T-helper 1 cell treated with Interleukin-12 subunit alpha and Interleukin-12 subunit beta and Interleukin-4 antibody, amounts not matched to agents 30 μg/mL and 1 μg/mL, for 36 hours (primary cell): ENCODE measurements at regions not wholly inside any gene's neighbourhood (a gene's known extent, or its start where the extent isn't known, plus 50 kb on each side); places are given as distances from the start of the nearest gene placed in this dataset.
"Not testable (repeated sequence)": the region's sequence is repeated elsewhere in the genome, so short reads cannot be mapped to it uniquely, and the experiment has no call there.

Experiments used
- H3K27ac Mint-ChIP-seq: one replicate; pipeline ENCODE4 v1.8.0; 2021; ENCODE audit warnings: mild to moderate bottlenecking, mixed read lengths
- H3K27me3 Mint-ChIP-seq: one replicate; pipeline ENCODE4 v1.8.0; 2021; ENCODE audit warnings: low read depth, mixed read lengths
- H3K36me3 Mint-ChIP-seq: one replicate; pipeline ENCODE4 v1.8.0; 2021; ENCODE audit warnings: low read depth, mixed read lengths
- H3K4me1 Mint-ChIP-seq: one replicate; pipeline ENCODE4 v1.8.0; 2021; ENCODE audit warnings: low read depth, mixed read lengths
- H3K4me3 Mint-ChIP-seq: one replicate; pipeline ENCODE4 v1.8.0; 2021; ENCODE audit warnings: mild to moderate bottlenecking, moderate library complexity, mixed read lengths
- H3K9me3 Mint-ChIP-seq: one replicate; pipeline ENCODE4 v1.8.0; 2021; ENCODE audit warnings: mixed read lengths

DNA sequence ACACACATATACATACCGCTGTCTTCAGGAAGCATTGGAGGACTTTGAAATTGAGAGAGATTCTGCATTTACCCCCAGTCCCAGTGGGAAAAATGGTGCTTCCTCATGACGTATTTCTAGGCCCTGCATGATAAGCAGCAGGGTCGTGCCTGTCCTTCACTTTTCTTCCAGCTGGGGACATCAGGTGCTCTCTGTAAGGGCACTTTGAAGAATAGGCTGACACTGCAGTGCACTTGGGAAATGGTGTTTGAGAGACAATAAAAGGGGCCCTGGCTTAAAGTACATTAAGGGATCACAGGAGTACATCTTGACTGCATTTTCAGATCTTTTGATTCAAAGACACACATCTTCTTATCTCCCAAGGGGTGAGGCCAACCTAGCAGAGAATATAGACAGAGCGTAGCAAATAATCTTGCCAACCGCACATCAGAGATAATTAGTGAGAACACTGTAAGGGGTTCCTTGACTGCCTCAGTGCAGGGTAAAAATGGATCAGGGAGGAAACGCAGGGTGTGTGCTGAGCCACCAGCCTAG is 437.9 kb downstream of the CSNK1G3 start:
- Mint-ChIP-seq H3K4me3 (no peak overlapping the region), H3K27me3 (no peaks in the 10 kb centered on the region), H3K27ac (no peak overlapping the region), H3K4me1 (no peaks in the 10 kb centered on the region), H3K9me3 (peaks cover 10% of the 10 kb centered on the region), H3K36me3 (no peaks in the 10 kb centered on the region)

DNA sequence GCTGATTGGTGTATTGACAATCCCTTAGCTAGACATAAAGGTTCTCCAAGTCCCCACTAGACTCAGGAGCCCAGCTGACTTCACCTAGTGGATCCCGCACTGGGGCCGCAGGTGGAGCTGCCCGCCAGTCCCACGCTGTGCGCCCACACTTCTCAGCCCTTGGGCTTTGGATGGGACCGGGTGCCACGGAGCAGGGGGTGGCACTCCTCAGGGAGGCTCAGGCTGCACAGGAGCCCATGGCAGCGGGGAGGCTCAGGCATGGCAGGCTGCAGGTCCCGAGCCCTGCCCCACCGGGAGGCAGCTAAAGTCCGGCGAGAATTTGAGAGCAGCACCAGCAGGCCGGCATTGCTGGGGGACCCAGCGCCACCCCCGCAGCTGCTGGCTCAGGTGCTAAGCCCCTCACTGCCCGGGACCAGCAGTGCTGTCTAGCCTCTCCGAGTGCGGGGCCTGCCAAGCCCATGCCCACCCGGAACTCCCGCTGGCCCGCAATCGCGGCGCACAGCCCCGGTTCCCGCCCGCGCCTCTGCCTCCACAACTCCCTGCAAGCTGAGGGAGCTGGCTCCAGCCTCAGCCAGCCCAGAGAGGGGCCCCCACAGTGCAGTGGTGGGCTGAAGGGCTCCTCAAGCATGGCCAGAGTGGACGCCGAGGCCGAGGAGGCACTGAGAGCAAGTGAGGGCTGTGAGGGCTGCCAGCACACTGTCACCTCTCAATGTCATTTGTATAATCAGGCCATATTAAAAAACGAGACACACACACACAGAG is 437.2 kb downstream of the CSNK1G3 start:
- H3K4me3 Mint-ChIP-seq: no peak overlapping the region
- H3K9me3 Mint-ChIP-seq: peaks cover 10% of the 10 kb centered on the region
- no peaks in the 10 kb centered on the region for H3K4me1 Mint-ChIP-seq
- H3K27ac Mint-ChIP-seq: no peak overlapping the region
- no peaks in the 10 kb centered on the region for H3K36me3 Mint-ChIP-seq
- no peaks in the 10 kb centered on the region for H3K27me3 Mint-ChIP-seq

DNA sequence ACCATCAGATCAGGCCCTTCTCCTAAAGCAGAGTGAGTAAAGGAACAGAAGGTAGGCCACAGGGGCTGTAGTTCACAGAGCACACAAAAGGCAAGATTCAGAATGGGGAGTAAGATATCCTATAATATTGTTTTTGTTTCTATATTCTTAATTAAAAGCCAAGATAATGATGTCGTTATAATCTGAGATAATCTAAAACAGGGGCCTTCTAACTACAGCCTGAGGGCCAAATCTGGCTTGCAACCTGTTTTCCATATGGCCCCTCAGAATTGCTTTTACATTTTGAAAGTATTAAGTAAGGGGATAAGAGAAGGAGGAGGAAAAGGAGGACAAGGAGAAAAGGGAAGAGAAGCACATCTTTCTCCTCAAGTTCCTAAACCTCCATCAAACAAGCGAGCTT is 435.8 kb downstream of the CSNK1G3 start:
- Mint-ChIP-seq H3K4me3 (no peak overlapping the region), H3K27me3 (no peaks in the 10 kb centered on the region), H3K27ac (no peak overlapping the region), H3K36me3 (no peaks in the 10 kb centered on the region), H3K9me3 (peaks cover 11% of the 10 kb centered on the region), H3K4me1 (no peaks in the 10 kb centered on the region)

DNA sequence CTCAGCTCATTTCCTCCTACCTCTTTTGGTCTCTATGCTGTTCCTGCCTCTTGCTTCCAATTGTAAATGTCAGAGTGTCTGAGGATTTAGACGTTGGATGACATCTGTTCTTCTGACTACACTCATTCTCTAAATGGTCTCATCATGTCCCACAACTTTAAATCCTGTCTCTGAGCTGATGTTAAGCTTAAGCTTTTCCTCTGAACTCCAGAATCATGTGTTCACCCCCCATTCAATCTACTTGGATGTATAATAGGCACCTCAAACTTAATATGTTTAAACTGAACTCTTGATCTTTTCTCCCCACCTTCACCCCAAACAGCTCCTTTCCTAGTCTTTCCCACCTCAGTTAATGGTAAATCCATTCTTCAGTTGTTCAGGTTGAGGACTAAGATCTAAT is 433.6 kb downstream of the CSNK1G3 start:
- Mint-ChIP-seq H3K27ac (no peak overlapping the region), H3K4me1 (no peaks in the 10 kb centered on the region), H3K27me3 (no peaks in the 10 kb centered on the region), H3K4me3 (no peak overlapping the region), H3K9me3 (peaks cover 18% of the 10 kb centered on the region), H3K36me3 (no peaks in the 10 kb centered on the region)

DNA sequence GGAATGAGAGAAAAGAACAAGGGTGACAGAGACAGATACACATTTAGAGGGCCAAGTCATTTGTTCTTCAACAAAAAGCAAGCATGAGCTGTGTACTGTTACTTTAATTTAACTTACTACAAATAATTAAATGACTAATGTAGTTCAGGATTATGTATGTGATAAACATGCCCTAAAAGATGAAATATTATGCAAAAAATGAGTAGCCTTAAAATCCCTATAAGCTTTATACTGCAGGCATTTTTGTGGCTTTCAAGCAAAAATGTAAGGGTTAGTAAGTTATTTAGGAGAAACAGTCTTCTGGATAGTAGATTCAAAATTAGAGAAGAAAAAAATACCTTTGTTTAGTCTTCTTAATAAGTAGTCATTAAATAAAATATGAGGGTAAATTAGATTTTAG is 431.2 kb downstream of the CSNK1G3 start:
- H3K9me3 Mint-ChIP-seq: peaks cover 13% of the 10 kb centered on the region
- H3K4me1 Mint-ChIP-seq: no peaks in the 10 kb centered on the region
- no peaks in the 10 kb centered on the region for H3K27me3 Mint-ChIP-seq
- H3K4me3 Mint-ChIP-seq: no peak overlapping the region
- H3K36me3 Mint-ChIP-seq: no peaks in the 10 kb centered on the region
- no peak overlapping the region for H3K27ac Mint-ChIP-seq

DNA sequence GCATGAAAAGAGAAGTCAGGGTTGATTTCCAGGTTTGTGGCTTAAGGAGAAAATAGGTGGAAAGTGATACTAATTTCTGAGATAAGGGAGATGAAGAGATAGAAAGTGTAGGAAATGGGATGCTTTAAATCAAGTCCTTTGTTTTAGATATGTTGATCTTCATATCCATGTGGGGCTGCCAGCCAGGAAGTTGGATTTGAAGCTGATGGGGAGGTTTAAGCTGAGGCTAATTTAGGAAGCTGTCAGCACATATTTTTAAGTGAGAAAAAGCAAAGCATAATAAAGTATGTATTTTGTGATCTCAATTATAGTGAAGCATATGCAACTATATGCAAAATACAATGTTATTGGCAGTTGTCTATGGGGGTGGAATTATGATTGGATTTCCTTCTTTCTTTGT is 428.4 kb downstream of the CSNK1G3 start:
- no peak overlapping the region for H3K4me3 Mint-ChIP-seq
- H3K9me3 Mint-ChIP-seq: peaks cover 26% of the 10 kb centered on the region
- no peaks in the 10 kb centered on the region for H3K36me3 Mint-ChIP-seq
- no peaks in the 10 kb centered on the region for H3K4me1 Mint-ChIP-seq
- H3K27ac Mint-ChIP-seq: no peak overlapping the region
- H3K27me3 Mint-ChIP-seq: no peaks in the 10 kb centered on the region

DNA sequence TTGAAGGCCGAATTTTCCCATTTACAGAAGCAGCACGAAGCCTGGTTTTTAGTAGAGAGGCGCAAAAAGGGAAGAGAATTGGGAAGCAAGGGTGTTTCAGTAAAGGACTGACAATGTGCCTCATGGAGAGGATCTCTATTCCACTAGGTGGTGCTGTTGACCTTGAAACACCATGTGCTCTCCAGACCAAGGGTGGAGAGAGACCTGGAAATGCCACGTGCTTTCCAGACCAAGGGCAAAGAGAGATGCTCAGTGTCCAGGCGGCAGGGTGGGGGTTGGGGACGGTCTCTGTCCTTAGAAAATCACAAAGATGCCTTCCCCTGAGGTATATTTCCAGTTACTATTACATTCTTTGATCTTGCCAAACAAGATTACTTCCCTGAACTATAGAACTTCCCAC is 425.3 kb downstream of the CSNK1G3 start:
- Mint-ChIP-seq H3K27me3 (no peaks in the 10 kb centered on the region), H3K36me3 (no peaks in the 10 kb centered on the region), H3K9me3 (peaks cover 21% of the 10 kb centered on the region)

DNA sequence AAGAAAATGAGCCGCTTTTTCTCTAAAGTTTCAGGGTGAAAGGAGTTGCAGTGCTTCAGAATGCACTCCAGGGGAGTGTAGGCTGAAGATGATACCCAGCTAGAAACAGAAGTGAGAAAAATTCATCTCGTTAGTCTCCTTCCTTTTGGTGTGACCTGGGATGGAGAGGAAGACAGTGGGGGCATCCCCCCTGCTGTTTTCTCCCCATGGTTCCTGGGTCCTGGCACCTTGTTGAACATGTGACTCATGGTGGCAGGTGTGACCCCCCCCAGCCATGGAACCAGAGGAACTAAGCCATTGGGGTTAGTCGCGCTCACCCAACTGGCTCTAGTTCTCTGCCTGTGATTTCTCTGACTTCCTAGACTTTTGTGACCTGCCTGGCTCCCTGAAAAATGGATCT is 424.6 kb downstream of the CSNK1G3 start:
- Mint-ChIP-seq H3K9me3 (peaks cover 21% of the 10 kb centered on the region), H3K4me1 (no peaks in the 10 kb centered on the region), H3K27me3 (no peaks in the 10 kb centered on the region), H3K36me3 (no peaks in the 10 kb centered on the region), H3K4me3 (no peak overlapping the region), H3K27ac (no peak overlapping the region)

More for the DNA sequence above, 425.3 kb downstream of the CSNK1G3 start:
- Mint-ChIP-seq H3K4me1 (no peaks in the 10 kb centered on the region), H3K4me3 (no peak overlapping the region), H3K27ac (no peak overlapping the region)

DNA sequence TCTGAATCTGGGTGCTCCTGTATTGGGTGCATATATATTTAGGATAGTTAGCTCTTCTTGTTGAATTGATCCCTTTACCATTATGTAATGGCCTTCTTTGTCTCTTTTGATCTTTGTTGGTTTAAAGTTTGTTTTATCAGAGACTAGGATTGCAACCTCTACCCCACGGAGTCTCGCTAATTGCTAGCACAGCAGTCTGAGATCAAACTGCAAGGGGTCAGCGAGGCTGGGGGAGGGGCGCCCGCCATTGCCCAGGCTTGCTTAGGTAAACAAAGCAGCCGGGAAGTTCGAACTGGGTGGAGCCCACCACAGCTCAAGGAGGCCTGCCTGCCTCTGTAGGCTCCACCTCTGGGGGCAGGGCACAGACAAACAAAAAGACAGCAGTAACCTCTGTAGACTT is 421.8 kb downstream of the CSNK1G3 start:
- not testable (repeated sequence) for H3K4me1 Mint-ChIP-seq, H3K27me3 Mint-ChIP-seq, H3K4me3 Mint-ChIP-seq, H3K36me3 Mint-ChIP-seq, H3K27ac Mint-ChIP-seq
- peaks cover 18% of the 10 kb centered on the region for H3K9me3 Mint-ChIP-seq

DNA sequence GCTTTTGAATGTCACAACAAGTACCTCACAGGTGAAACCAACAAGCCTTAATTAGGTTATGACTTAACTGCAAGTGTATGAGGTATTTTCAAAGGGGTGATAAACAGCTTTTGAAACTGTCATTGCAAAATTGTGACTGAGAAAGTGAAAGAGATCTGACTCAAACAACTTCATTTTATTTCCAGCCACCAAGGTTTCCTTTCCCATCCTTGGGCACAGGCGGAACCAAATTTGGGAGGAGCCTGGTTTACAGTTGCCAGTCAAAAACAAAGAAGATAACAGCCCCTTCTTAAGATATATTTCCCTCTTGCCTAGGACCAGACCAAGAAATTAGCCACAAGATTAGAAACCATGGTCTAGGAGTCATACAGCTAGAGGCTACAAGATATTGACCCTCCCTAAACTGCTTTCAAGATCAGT is 417.1 kb downstream of the CSNK1G3 start:
- Mint-ChIP-seq H3K27me3 (no peaks in the 10 kb centered on the region), H3K4me1 (no peaks in the 10 kb centered on the region), H3K9me3 (no peaks in the 10 kb centered on the region), H3K27ac (no peak overlapping the region), H3K4me3 (no peak overlapping the region), H3K36me3 (no peaks in the 10 kb centered on the region)

DNA sequence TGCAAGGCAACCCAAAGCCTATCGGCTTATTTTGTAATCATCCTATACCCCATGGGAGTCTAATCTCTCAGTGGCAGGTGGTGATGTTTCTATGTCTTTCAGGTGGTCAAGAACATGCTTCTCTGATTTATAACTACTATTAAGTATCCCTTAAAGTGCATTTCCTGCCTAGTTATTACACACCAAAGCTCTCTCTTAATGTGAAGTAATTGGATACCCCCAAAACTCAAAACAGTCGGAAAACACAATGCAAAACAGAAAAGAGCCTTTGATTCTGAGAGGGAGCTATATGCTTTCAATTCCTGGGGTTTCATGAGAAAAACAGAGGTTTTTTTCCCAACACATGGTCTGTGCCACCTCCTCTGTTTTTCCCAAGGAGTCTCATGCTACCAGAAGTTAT is 416.4 kb downstream of the CSNK1G3 start:
- no peak overlapping the region for H3K27ac Mint-ChIP-seq
- no peaks in the 10 kb centered on the region for H3K4me1 Mint-ChIP-seq
- no peaks in the 10 kb centered on the region for H3K36me3 Mint-ChIP-seq
- H3K27me3 Mint-ChIP-seq: no peaks in the 10 kb centered on the region
- no peaks in the 10 kb centered on the region for H3K9me3 Mint-ChIP-seq
- no peak overlapping the region for H3K4me3 Mint-ChIP-seq

DNA sequence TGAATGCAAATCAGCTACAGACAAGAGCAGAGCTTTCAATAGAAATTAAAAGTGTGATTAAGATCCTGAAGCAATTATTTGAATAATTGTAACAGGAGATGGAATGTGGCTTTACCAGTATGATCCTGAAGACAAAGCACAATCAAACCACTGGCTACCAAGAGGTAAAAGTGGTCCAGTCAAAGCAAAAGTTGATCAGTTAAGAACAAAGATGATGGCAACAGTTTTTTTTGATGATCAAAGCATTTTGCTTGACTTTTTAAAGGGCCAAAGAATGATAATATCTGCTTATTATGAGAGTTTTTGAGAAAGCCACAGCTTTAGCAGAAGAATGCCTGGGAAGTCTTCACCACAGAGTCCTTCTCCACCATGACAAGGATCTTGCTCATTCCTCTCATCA is 409.2 kb downstream of the CSNK1G3 start:
- Mint-ChIP-seq H3K4me1 (no peaks in the 10 kb centered on the region), H3K4me3 (no peak overlapping the region), H3K9me3 (no peaks in the 10 kb centered on the region), H3K36me3 (no peaks in the 10 kb centered on the region), H3K27me3 (no peaks in the 10 kb centered on the region), H3K27ac (no peak overlapping the region)

DNA sequence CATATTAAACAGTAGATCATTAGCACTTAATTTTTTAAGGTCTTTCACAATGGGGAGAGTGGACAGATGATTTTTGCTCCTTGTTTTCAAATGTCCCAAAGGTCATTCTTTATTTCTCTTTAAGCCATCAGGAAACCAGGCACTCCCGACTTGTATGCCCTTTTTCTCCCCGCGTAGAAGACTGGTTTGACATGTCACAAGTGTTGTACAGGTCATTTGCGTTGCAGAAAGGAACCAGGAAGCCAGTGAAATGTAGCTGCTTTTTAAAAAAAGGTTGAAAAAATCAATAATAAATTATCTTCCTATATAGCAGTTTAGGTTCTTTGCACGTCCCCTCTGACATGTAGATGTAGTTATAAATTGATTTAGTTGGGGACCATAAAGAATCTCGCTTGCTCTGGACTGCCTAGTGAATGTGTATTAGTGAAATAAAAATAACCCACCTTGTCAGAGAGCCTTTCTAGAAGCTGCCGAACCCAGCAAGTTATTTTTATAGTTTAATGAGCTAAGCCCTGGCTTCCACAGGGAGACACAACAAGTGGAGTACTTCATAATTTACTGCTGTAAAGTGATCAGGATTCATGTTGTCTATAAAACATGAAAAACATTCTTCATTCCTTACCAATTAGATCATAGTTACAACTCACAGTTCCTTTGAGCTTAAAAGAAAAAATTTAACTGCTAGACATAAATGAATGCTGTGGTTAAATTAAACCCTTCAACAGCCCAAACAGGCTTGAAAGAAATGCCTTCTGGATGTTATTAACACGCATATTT is 404.6 kb downstream of the CSNK1G3 start:
- Mint-ChIP-seq H3K4me1 (no peaks in the 10 kb centered on the region), H3K9me3 (peaks cover 7% of the 10 kb centered on the region)

DNA sequence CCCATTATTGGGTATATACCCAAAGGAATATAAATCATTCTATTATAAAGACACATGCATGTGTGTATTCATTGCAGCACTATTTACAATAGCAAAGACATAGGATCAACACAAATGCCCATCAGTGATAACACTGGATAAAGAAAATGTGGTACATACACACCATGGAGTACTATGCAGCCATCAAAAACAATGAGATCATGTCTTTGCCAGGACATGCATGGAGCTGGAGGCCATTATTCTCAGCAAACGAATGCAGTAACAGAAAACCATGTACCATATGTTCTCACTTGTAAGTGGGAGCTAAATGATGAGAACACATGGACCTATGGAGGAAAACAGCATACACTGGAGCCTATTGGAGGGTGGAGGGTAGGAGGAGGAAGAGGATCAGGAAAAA is 402.4 kb downstream of the CSNK1G3 start:
- H3K4me1 Mint-ChIP-seq: no peaks in the 10 kb centered on the region
- H3K27ac Mint-ChIP-seq: no peak overlapping the region
- H3K36me3 Mint-ChIP-seq: no peaks in the 10 kb centered on the region
- H3K4me3 Mint-ChIP-seq: no peak overlapping the region
- no peaks in the 10 kb centered on the region for H3K27me3 Mint-ChIP-seq
- peaks cover 7% of the 10 kb centered on the region for H3K9me3 Mint-ChIP-seq

More for the DNA sequence above, 404.6 kb downstream of the CSNK1G3 start:
- Mint-ChIP-seq H3K4me3 (no peak overlapping the region), H3K27me3 (no peaks in the 10 kb centered on the region), H3K27ac (no peak overlapping the region), H3K36me3 (no peaks in the 10 kb centered on the region)

DNA sequence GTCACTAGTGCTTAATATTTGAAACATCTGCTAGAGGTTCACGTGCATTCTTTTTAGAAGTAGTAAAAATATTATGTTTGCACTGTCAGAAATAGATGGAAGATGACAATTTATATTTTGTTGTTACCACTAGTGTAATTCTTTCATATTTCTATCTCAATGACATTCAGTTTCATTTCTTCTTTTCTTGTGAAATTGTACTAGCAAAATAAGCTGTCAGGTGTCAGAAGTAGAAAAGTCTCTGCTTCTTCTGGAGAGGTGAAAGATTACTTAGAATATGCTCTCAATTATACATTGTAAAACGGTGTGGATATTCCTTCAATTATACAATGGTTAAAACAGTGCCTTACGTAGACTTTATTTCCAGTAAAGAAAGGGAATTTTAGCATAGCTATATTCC is 395.4 kb downstream of the CSNK1G3 start:
- H3K9me3 Mint-ChIP-seq: no peaks in the 10 kb centered on the region
- H3K27me3 Mint-ChIP-seq: no peaks in the 10 kb centered on the region
- no peak overlapping the region for H3K27ac Mint-ChIP-seq
- H3K4me3 Mint-ChIP-seq: no peak overlapping the region
- H3K36me3 Mint-ChIP-seq: no peaks in the 10 kb centered on the region
- H3K4me1 Mint-ChIP-seq: no peaks in the 10 kb centered on the region
